Activated CD8-positive, alpha-beta T cell treated with anti-CD3 and anti-CD28 coated beads for 36 hours (primary cell): ENCODE measurements at regions not wholly inside any gene's neighbourhood (a gene's known extent, or its start where the extent isn't known, plus 50 kb on each side); places are given as distances from the start of the nearest gene placed in this dataset.

ENCODE experiments used
- ATAC-seq: fragments of 200-7000 bp; cut with Tn5 transposase; one replicate; pipeline ENCODE4 v1.10.0; 2021; ENCODE audit warnings: mild to moderate bottlenecking, moderate library complexity
- CTCF ChIA-PET: fragments of 350-600 bp; sonication (Branson Sonifier 250); formaldehyde crosslinking; loops from one replicate; lab custom pipeline; 2021; ENCODE audit warnings: antibody characterized with exemption; lab: Charles Lee
- POLR2A ChIA-PET: fragments of 350-600 bp; sonication (Branson Sonifier 250); formaldehyde crosslinking; loops from one replicate; lab custom pipeline; 2021; ENCODE audit warnings: antibody characterized with exemption; lab: Charles Lee
- DNase-seq: peaks from one replicate; pipeline ENCODE4 v3.0.0-alpha.2; 2020
- H3K27ac Mint-ChIP-seq: one replicate; pipeline ENCODE4 v1.8.0; 2021; ENCODE audit warnings: mild to moderate bottlenecking, mixed read lengths
- H3K27me3 Mint-ChIP-seq: one replicate; pipeline ENCODE4 v1.8.0; 2021; ENCODE audit warnings: mixed read lengths
- H3K36me3 Mint-ChIP-seq: one replicate; pipeline ENCODE4 v1.8.0; 2021; ENCODE audit warnings: low read depth, mixed read lengths
- H3K4me1 Mint-ChIP-seq: one replicate; pipeline ENCODE4 v1.8.0; 2021; ENCODE audit warnings: low read depth, mixed read lengths
- H3K4me3 Mint-ChIP-seq: one replicate; pipeline ENCODE4 v1.8.0; 2021; ENCODE audit warnings: mild to moderate bottlenecking, moderate library complexity, mixed read lengths
- H3K9me3 Mint-ChIP-seq: one replicate; pipeline ENCODE4 v1.8.0; 2021; ENCODE audit warnings: mixed read lengths
- CTCF ChIP-seq: fragments of 200-600 bp; IDR thresholded peaks from one replicate; pipeline ENCODE4 v1.8.0; 2022; ENCODE audit warnings: antibody characterized with exemption, mild to moderate bottlenecking
- intact Hi-C: fragments of 100-400 bp; cut with micrococcal nuclease; formaldehyde crosslinking; loops from one replicate; pipeline ENCODE4 v1.10.0; 2022

DNA sequence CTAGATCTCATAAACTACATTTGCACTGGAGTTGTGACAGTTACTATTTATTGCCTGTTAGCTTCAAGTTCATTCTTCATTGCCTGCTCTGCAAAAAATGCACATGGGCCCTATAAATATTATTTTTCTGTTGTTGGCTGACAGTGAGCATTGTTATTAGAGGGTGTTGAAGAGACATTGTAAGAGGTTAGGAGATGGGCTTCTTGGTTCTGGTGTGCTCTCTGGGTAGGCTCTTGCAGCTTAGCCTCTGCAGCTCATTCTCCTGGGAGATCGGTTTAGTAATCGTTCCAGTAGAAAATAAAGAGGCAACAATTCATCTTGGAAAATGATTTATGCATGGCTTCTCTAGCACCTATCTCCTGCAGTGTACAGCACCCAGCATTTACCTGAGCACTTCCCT, 113.8 kb upstream of the SCN7A start:
- Mint-ChIP-seq H3K9me3 (peaks cover 2% of the 10 kb centered on the region), H3K4me1 (peaks cover 12% of the 10 kb centered on the region), H3K4me3 (no peak overlapping the region), H3K36me3 (no peaks in the 10 kb centered on the region), H3K27ac (no peak overlapping the region), H3K27me3 (peaks cover 16% of the 10 kb centered on the region)
- CTCF ChIA-PET, result no interaction called here
- DNase-seq (no peak), ATAC-seq (no peak)
- POLR2A ChIA-PET, result no interaction called here
- intact Hi-C loops, result no loop called here
- TF ChIP-seq CTCF, result no peak

DNA sequence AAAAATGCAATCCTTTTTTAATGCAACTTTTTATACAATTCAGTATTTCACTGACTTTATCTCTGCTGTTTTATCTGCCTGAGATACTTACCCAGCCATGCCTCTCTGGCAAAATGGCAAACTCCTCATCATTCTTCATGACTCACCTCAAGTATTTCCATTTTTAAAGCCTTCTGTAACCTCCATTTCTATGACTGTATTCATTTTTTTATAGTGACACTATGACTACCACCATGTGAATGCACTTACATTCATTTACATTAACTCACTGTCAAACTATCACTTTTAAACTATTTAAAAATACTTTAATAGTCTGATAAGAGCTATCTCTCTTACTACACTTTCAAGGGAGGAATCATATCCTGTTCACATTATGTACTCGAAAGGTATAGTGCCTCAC, 99.4 kb upstream of the SCN7A start:
- Mint-ChIP-seq H3K27ac (no peak overlapping the region), H3K27me3 (no peaks in the 10 kb centered on the region), H3K4me1 (no peaks in the 10 kb centered on the region), H3K9me3 (peaks cover 2% of the 10 kb centered on the region), H3K4me3 (no peak overlapping the region), H3K36me3 (no peaks in the 10 kb centered on the region)
- DNase-seq (no peak), ATAC-seq (no peak)
- intact Hi-C loops, result no loop called here
- CTCF ChIA-PET, result no interaction called here
- TF ChIP-seq CTCF, result no peak
- POLR2A ChIA-PET, result no interaction called here

DNA sequence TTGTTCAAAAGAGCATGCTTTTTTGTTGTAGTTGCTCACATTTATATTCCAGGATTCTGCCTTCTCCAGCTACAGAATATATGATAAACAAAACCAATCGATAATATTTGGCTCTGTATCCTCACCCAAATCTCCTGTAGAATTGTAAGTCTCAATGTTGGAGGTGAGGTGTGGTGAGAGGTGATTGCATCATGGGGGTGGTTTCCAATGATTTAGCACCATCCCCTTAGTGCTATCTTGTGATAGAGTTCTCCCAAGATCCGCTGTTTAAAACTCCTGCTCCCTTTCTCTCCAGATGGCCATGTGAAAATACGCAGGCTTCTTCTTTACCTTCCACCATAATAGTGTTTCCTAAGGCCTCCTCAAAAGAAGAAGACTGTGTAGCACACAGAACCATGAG, 98.7 kb upstream of the SCN7A start:
- H3K4me1 Mint-ChIP-seq, result no peaks in the 10 kb centered on the region
- H3K27me3 Mint-ChIP-seq, result no peaks in the 10 kb centered on the region
- ATAC-seq (no peak), DNase-seq (no peak)
- POLR2A ChIA-PET, result no interaction called here
- peaks cover 2% of the 10 kb centered on the region for H3K9me3 Mint-ChIP-seq
- H3K27ac Mint-ChIP-seq, result no peak overlapping the region
- no peak for TF ChIP-seq CTCF
- intact Hi-C loops, result no loop called here
- no peak overlapping the region for H3K4me3 Mint-ChIP-seq
- no peaks in the 10 kb centered on the region for H3K36me3 Mint-ChIP-seq
- CTCF ChIA-PET, result no interaction called here

DNA sequence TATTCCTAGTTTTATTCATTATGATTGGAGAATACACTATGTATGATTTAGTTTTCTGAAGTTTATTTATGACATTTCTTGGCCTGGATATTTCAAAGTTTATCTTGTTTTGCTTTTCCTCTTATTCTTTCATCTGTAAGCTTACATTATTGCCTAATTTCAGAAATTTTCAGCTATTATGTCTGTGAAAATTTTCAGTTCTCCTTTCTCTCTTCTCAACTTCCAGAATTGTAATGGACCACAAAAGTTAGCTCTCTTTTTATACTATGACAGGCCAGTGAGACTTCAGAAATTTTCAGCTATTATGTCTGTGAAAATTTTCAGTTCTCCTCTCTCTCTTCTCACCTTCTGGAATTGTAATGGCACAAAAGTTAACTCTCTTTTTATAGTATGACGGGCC, 97.2 kb upstream of the SCN7A start:
- CTCF ChIA-PET, result no interaction called here
- Mint-ChIP-seq H3K4me1 (no peaks in the 10 kb centered on the region), H3K4me3 (no peak overlapping the region), H3K27me3 (no peaks in the 10 kb centered on the region), H3K27ac (no peak overlapping the region), H3K9me3 (no peaks in the 10 kb centered on the region), H3K36me3 (no peaks in the 10 kb centered on the region)
- POLR2A ChIA-PET, result no interaction called here
- intact Hi-C loops, result no loop called here
- TF ChIP-seq CTCF, result no peak
- DNase-seq (no peak), ATAC-seq (no peak)

GRCh38 chr2:166573391-166573790, 79.3 kb upstream of the SCN7A start:
- Mint-ChIP-seq H3K27ac (no peak overlapping the region), H3K4me1 (no peaks in the 10 kb centered on the region), H3K27me3 (no peaks in the 10 kb centered on the region), H3K36me3 (no peaks in the 10 kb centered on the region), H3K4me3 (no peak overlapping the region), H3K9me3 (no peaks in the 10 kb centered on the region)
- TF ChIP-seq CTCF, result no peak
- DNase-seq, result no peak
- intact Hi-C loops, result no loop called here
- POLR2A ChIA-PET, result no interaction called here
- no peak for ATAC-seq
- CTCF ChIA-PET, result no interaction called here
